DND-41 (cell line): ENCODE measurements at regions not wholly inside any gene's neighbourhood (a gene's known extent, or its start where the extent isn't known, plus 50 kb on each side); places are given as distances from the start of the nearest gene placed in this dataset.

Experiments
- ATAC-seq: fragments of 200-7000 bp; cut with Tn5 transposase; 3 replicates; pipeline ENCODE4 v1.9.1; 2021; ENCODE audit warnings: low read depth; ENCODE audit not compliant: insufficient read depth
- DNase-seq: peaks from one replicate; pipeline ENCODE4 v3.0.0-alpha.2; 2020
- H2AFZ ChIP-seq: 2 replicates; pipeline ENCODE4 v1.6.0; 2012; ENCODE audit warnings: low read depth, low read length
- H3K27ac ChIP-seq: 2 replicates; pipeline ENCODE4 v1.5.1; 2012; ENCODE audit warnings: low read length, inconsistent platforms
- H3K27me3 ChIP-seq: fragments of 200-600 bp; sonication (generic); 2 replicates; pipeline ENCODE4 v1.6.0; 2012; ENCODE audit warnings: low read length, mild to moderate bottlenecking, inconsistent platforms; ENCODE audit not compliant: insufficient read depth, poor library complexity
- H3K36me3 ChIP-seq: 2 replicates; pipeline ENCODE4 v1.5.1; 2012; ENCODE audit warnings: low read length, inconsistent platforms; ENCODE audit not compliant: insufficient read depth
- H3K4me1 ChIP-seq: 2 replicates; pipeline ENCODE4 v1.5.1; 2012; ENCODE audit warnings: mild to moderate bottlenecking, low read length; ENCODE audit not compliant: insufficient read depth
- H3K4me2 ChIP-seq: 2 replicates; pipeline ENCODE4 v1.6.0; 2012; ENCODE audit warnings: mild to moderate bottlenecking, moderate library complexity, low read length, inconsistent platforms; ENCODE audit not compliant: insufficient read depth
- H3K4me3 ChIP-seq, 2 experiments: fragments of 200-600 bp in 1 of 2; shearing (Covaris generic) in 1 of 2; 2 replicates each; pipeline ENCODE4 v1.5.1; 2012 to 2016; ENCODE audit warnings: inconsistent platforms in 2 of 2, low read length in 2 of 2, mild to moderate bottlenecking in 2 of 2, low read depth in 1 of 2, moderate library complexity in 1 of 2
- H3K79me2 ChIP-seq: 2 replicates; pipeline ENCODE4 v1.6.0; 2012; ENCODE audit warnings: low read length, inconsistent platforms; ENCODE audit not compliant: insufficient read depth
- H3K9ac ChIP-seq: 2 replicates; pipeline ENCODE4 v1.6.0; 2012; ENCODE audit warnings: low read depth, mild to moderate bottlenecking, inconsistent platforms, low read length, moderate library complexity
- H3K9me3 ChIP-seq: 2 replicates; pipeline ENCODE4 v1.5.1; 2012; ENCODE audit warnings: low read length, moderate library complexity, mild to moderate bottlenecking, inconsistent platforms; ENCODE audit not compliant: insufficient read depth, severe bottlenecking
- H4K20me1 ChIP-seq: 2 replicates; pipeline ENCODE4 v1.6.0; 2012; ENCODE audit warnings: low read length; ENCODE audit not compliant: insufficient read depth
- EZH2 ChIP-seq: IDR thresholded peaks from 3 replicates; pipeline ENCODE4 v1.6.1; 2012; ENCODE audit warnings: borderline replicate concordance, low read depth, mild to moderate bottlenecking, moderate library complexity, low read length, inconsistent platforms; ENCODE audit not compliant: severe bottlenecking
- TF ChIP-seq, protein P1 (sequence below): IDR thresholded peaks from 2 replicates; pipeline ENCODE4 v1.5.1; 2012; ENCODE audit warnings: borderline replicate concordance, low read length, moderate library complexity, mild to moderate bottlenecking; ENCODE audit not compliant: poor library complexity, severe bottlenecking; ENCODE audit errors: extremely low read depth

DNA sequence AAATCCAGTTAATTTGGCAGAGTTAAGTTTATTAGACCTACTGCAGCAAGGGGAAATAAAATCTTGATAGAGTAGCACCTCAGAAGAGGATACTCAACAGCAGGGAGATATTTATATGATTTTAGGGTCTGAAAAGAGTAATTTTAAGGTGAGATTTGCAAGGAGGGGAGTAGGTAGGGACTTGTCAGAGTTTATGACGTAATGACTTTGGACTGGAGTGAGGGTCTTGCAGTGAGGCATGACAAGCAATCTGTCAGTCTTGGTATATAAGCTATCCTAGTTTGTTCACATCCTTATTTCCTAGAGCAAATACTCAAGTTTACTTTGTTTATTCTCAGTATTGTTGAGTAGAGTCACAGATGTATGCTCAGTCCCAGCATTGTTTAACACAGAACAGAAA is 722.6 kb downstream of the TLE4 start:
- Histone ChIP-seq H3K4me3 (no peak overlapping the region), H3K27ac (no peak overlapping the region), H3K36me3 (no peaks in the 10 kb centered on the region), H4K20me1 (no peaks in the 10 kb centered on the region), H3K27me3 (no peaks in the 10 kb centered on the region), H3K4me1 (no peaks in the 10 kb centered on the region), H3K4me2 (no peak overlapping the region), H2AFZ (no peak overlapping the region), H3K79me2 (no peaks in the 10 kb centered on the region), H3K9me3 (no peaks in the 10 kb centered on the region), H3K9ac (no peak overlapping the region)
- DNase-seq (no peak), ATAC-seq (no peak)
- TF ChIP-seq, protein P1, sequence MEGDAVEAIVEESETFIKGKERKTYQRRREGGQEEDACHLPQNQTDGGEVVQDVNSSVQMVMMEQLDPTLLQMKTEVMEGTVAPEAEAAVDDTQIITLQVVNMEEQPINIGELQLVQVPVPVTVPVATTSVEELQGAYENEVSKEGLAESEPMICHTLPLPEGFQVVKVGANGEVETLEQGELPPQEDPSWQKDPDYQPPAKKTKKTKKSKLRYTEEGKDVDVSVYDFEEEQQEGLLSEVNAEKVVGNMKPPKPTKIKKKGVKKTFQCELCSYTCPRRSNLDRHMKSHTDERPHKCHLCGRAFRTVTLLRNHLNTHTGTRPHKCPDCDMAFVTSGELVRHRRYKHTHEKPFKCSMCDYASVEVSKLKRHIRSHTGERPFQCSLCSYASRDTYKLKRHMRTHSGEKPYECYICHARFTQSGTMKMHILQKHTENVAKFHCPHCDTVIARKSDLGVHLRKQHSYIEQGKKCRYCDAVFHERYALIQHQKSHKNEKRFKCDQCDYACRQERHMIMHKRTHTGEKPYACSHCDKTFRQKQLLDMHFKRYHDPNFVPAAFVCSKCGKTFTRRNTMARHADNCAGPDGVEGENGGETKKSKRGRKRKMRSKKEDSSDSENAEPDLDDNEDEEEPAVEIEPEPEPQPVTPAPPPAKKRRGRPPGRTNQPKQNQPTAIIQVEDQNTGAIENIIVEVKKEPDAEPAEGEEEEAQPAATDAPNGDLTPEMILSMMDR: no peak
- no peak for TF ChIP-seq EZH2

DNA sequence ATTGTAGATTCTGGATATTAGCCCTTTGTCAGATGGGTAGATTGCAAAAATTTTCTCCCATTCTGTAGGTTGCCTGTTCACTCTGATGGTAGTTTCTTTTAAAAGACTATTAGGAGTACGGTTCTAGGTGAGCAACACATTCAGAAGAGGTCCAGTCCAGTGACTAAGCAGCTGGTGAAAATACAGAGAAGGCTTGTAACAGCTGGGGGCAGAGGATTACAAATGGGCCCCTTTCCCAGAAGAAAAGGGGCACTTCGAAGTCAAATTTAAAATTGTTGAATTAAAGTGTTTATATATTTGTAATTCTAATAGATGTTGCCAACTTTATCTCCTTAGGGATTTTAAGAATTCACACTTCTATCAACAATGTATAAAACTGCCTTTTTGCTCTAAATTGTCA is 720.5 kb downstream of the TLE4 start:
- Histone ChIP-seq H3K36me3 (no peaks in the 10 kb centered on the region), H3K4me2 (no peak overlapping the region), H3K27ac (no peak overlapping the region), H3K79me2 (no peaks in the 10 kb centered on the region), H3K27me3 (no peaks in the 10 kb centered on the region), H4K20me1 (no peaks in the 10 kb centered on the region), H3K9me3 (no peaks in the 10 kb centered on the region), H3K9ac (no peak overlapping the region), H3K4me3 (no peak overlapping the region), H3K4me1 (no peaks in the 10 kb centered on the region), H2AFZ (no peak overlapping the region)
- ATAC-seq (no peak), DNase-seq (no peak)
- no peak for TF ChIP-seq EZH2
- TF ChIP-seq, protein P1: no peak

DNA sequence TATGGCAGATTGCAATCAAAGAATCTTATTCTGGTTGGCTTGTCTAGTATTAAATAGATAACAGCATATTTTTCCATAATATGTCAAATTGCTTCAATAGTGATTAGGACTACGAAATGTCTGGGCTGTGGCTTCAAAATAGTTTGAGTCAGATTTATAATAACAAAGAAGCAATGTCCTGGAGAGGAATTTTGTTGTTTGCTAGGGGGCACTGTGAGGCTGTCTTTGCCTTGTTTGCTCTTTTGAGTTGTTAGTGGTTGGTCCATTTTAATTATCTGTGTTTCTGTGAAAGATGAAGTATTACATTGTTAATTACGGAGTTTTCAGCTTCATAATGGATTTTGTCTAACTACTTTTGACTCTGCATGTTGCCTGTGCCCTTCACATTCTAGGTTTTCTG is 713.6 kb downstream of the TLE4 start:
- no peak overlapping the region for H3K9ac ChIP-seq
- H3K4me1 ChIP-seq: no peaks in the 10 kb centered on the region
- no peaks in the 10 kb centered on the region for H3K9me3 ChIP-seq
- H3K4me3 ChIP-seq: no peak overlapping the region
- TF ChIP-seq, protein P1: peak; percentile 22
- no peak for TF ChIP-seq EZH2
- H3K27me3 ChIP-seq: no peaks in the 10 kb centered on the region
- H3K36me3 ChIP-seq: no peaks in the 10 kb centered on the region
- H2AFZ ChIP-seq: no peak overlapping the region
- H3K27ac ChIP-seq: no peak overlapping the region
- H3K79me2 ChIP-seq: no peaks in the 10 kb centered on the region
- H3K4me2 ChIP-seq: no peak overlapping the region
- no peaks in the 10 kb centered on the region for H4K20me1 ChIP-seq
- ATAC-seq (no peak), DNase-seq (no peak)

DNA sequence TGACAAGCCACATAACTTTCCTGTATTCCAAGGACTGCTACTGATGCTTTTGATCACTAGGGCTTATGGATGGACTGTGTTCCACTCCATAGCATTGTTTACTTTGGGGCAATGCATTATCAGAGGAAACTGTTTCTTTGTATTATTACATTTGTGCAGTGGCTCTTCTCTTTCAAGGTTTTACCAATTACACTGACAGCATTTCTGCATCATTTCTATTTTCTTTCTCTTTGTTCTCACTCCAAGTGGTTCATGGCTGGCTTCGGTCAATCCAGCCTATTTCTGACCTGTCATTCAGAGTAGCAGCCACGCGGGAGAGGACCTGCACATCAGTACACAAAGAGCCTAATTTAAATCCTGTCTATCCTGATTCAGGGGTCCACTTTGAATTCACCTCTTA is 711.0 kb downstream of the TLE4 start:
- Histone ChIP-seq H3K4me3 (no peak overlapping the region), H3K4me1 (no peaks in the 10 kb centered on the region), H3K79me2 (no peaks in the 10 kb centered on the region), H3K36me3 (no peaks in the 10 kb centered on the region), H4K20me1 (no peaks in the 10 kb centered on the region), H3K27me3 (no peaks in the 10 kb centered on the region), H3K9ac (no peak overlapping the region), H3K4me2 (no peak overlapping the region), H3K9me3 (no peaks in the 10 kb centered on the region), H2AFZ (no peak overlapping the region), H3K27ac (no peak overlapping the region)
- no peak for ATAC-seq
- no peak for DNase-seq
- TF ChIP-seq EZH2: no peak
- TF ChIP-seq, protein P1: no peak
